HL-60 (cell line): ENCODE measurements at regions not wholly inside any gene's neighbourhood (a gene's known extent, or its start where the extent isn't known, plus 50 kb on each side); places are given as distances from the start of the nearest gene placed in this dataset.

Experiments
- DNase-seq, 2 experiments: peaks; one replicate each; pipeline ENCODE4 v3.0.0-alpha.2; 2010 to 2020; ENCODE audit warnings: low read depth in 1 of 2, low spot score in 1 of 2
- H3K27ac ChIP-seq: fragments of 250-450 bp; sonication (Bioruptor Pico); replicated peaks from 2 replicates; pipeline ENCODE4 v1.5.1; 2020; ENCODE audit warnings: mild to moderate bottlenecking, moderate library complexity
- H3K27me3 ChIP-seq: fragments of 250-450 bp; sonication (Bioruptor Pico); 2 replicates; pipeline ENCODE4 v1.5.1; 2021; ENCODE audit warnings: mild to moderate bottlenecking, moderate library complexity; ENCODE audit not compliant: insufficient read depth, poor library complexity, severe bottlenecking
- H3K4me3 ChIP-seq: replicated peaks from 2 replicates; pipeline ENCODE4 v1.5.1; 2011; ENCODE audit warnings: mild to moderate bottlenecking, control low read depth, low read length; ENCODE audit not compliant: insufficient read depth
- GABPA ChIP-seq: IDR thresholded peaks from 2 replicates; pipeline ENCODE4 v1.6.1; 2012; ENCODE audit warnings: low read depth
- POLR2AphosphoS5 ChIP-seq: IDR thresholded peaks from 2 replicates; pipeline ENCODE4 v1.6.1; 2012; ENCODE audit warnings: low read depth
- REST ChIP-seq: IDR thresholded peaks from 2 replicates; pipeline ENCODE4 v1.6.1; 2012; ENCODE audit warnings: low read depth; ENCODE audit not compliant: insufficient replicate concordance
- SPI1 ChIP-seq: IDR thresholded peaks from 2 replicates; pipeline ENCODE4 v1.6.1; 2012; ENCODE audit warnings: low read depth, mild to moderate bottlenecking, borderline replicate concordance
- TF ChIP-seq, protein P1 (sequence below): IDR thresholded peaks from one replicate; pipeline ENCODE4 v1.5.1; 2011; ENCODE audit warnings: low read length, control low read depth, inconsistent platforms; ENCODE audit not compliant: insufficient read depth

DNA sequence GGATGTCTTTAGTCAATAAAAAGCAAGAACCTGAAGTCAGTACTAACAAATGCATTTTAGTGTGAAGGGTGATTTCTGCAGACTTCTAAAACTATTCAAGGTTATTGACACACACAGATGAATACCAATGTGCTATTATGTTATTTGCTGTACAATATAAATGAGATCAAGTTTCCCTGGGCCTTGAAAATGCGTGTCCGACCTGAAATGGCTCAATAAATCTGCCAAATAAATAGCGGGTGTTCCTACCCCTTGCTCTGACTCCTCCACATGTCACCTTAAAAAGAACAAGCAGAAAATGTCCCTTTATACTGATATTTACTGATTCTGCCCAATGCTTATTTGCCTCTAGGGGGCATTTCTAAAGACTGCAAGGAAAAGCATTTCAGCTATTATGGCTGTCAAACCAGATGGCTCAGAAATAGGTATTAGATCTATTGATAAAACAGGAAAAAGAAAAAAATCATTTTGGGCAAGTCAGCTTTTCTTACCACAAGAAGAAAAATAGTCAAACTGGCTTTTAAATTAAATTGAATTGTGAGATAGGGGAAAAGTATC is 367.3 kb upstream of the KITLG start:
- H3K27me3 ChIP-seq, result peaks cover 2% of the 10 kb centered on the region
- no peak overlapping the region for H3K4me3 ChIP-seq
- TF ChIP-seq GABPA, result no peak
- TF ChIP-seq, protein P1, sequence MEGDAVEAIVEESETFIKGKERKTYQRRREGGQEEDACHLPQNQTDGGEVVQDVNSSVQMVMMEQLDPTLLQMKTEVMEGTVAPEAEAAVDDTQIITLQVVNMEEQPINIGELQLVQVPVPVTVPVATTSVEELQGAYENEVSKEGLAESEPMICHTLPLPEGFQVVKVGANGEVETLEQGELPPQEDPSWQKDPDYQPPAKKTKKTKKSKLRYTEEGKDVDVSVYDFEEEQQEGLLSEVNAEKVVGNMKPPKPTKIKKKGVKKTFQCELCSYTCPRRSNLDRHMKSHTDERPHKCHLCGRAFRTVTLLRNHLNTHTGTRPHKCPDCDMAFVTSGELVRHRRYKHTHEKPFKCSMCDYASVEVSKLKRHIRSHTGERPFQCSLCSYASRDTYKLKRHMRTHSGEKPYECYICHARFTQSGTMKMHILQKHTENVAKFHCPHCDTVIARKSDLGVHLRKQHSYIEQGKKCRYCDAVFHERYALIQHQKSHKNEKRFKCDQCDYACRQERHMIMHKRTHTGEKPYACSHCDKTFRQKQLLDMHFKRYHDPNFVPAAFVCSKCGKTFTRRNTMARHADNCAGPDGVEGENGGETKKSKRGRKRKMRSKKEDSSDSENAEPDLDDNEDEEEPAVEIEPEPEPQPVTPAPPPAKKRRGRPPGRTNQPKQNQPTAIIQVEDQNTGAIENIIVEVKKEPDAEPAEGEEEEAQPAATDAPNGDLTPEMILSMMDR, result no peak
- no peak for TF ChIP-seq REST
- TF ChIP-seq SPI1, result no peak
- no peak for TF ChIP-seq POLR2AphosphoS5
- no peak overlapping the region for H3K27ac ChIP-seq
- DNase-seq, result no peak

GRCh38 chr12:88946372-88946997 is 366.2 kb upstream of the KITLG start:
- DNase-seq, result no peak
- H3K4me3 ChIP-seq, result no peak overlapping the region
- no peak for TF ChIP-seq REST
- TF ChIP-seq POLR2AphosphoS5, result no peak
- TF ChIP-seq GABPA, result no peak
- TF ChIP-seq, protein P1, result no peak
- no peak for TF ChIP-seq SPI1
- H3K27me3 ChIP-seq, result peaks cover 2% of the 10 kb centered on the region
- no peak overlapping the region for H3K27ac ChIP-seq

- DNase-seq, result no peak
- Histone ChIP-seq H3K27ac (no peak overlapping the region), H3K27me3 (peaks cover 2% of the 10 kb centered on the region), H3K4me3 (no peak overlapping the region)
- TF ChIP-seq, protein P1, result no peak
- TF ChIP-seq SPI1, result no peak
- TF ChIP-seq REST, result no peak
- TF ChIP-seq POLR2AphosphoS5, result no peak
- no peak for TF ChIP-seq GABPA
Observed at GRCh38 chr12:88945051-88945732, 364.9 kb upstream of the KITLG start.
